K562 (cell line): ENCODE measurements at regions not wholly inside any gene's neighbourhood (a gene's known extent, or its start where the extent isn't known, plus 50 kb on each side); places are given as distances from the start of the nearest gene placed in this dataset.

ENCODE experiments used
- ATF6 ChIP-seq: sonication (generic); formaldehyde crosslinking; IDR thresholded peaks from 2 replicates; pipeline ENCODE4 v1.4.0; 2020; ENCODE audit warnings: mild to moderate bottlenecking, missing genetic modification reagents
- CEBPB ChIP-seq: fragments of 450-650 bp; IDR thresholded peaks from 2 replicates; pipeline ENCODE4 v1.6.1; 2016; ENCODE audit warnings: missing genetic modification characterization, missing compliant biosample characterization
- CTCF ChIP-seq, 3 experiments: IDR thresholded peaks in 2 of 3; conservative IDR thresholded peaks in 1 of 3; 2 replicates each; pipeline ENCODE4 v1.5.1; 2011 to 2012; ENCODE audit warnings: low read length in 3 of 3, mild to moderate bottlenecking in 3 of 3, control low read depth in 2 of 3, improper control_type of control experiment in 1 of 3, inconsistent platforms in 1 of 3, low read depth in 1 of 3, mixed read lengths in 1 of 3, moderate library complexity in 1 of 3; ENCODE audit not compliant: insufficient read depth in 2 of 3
- DACH1 ChIP-seq: fragments of 450-650 bp; IDR thresholded peaks from 2 replicates; pipeline ENCODE4 v1.6.1; 2018; ENCODE audit not compliant: partially characterized antibody
- ELK1 ChIP-seq: sonication (generic); formaldehyde crosslinking; IDR thresholded peaks from 2 replicates; pipeline ENCODE4 v1.8.1; 2022; ENCODE audit warnings: missing genetic modification reagents
- FOXP1 ChIP-seq: sonication (generic); formaldehyde crosslinking; IDR thresholded peaks from 2 replicates; pipeline ENCODE4 v1.8.0; 2022; ENCODE audit warnings: mild to moderate bottlenecking, missing genetic modification reagents
- GTF2F1 ChIP-seq: IDR thresholded peaks from 2 replicates; pipeline ENCODE4 v1.6.1; 2011; ENCODE audit warnings: low read depth, low read length, improper control_type of control experiment
- JUND ChIP-seq, 2 experiments: IDR thresholded peaks; 2 replicates in 1 of 2; 3 replicates in 1 of 2; pipeline ENCODE4 v1.6.1; 2011; ENCODE audit warnings: borderline replicate concordance in 2 of 2, low read depth in 2 of 2, low read length in 2 of 2, improper control_type of control experiment in 1 of 2, missing biosample characterization in 1 of 2, missing genetic modification characterization in 1 of 2, missing genetic modification reagents in 1 of 2
- MAZ ChIP-seq, 2 experiments: fragments of 450-650 bp in 1 of 2; sonication (generic) in 1 of 2; formaldehyde crosslinking; IDR thresholded peaks in 1 of 2; conservative IDR thresholded peaks in 1 of 2; 2 replicates each; pipeline versions ENCODE4 v1.4.0 to v1.5.0; 2020; ENCODE audit warnings: mild to moderate bottlenecking in 1 of 2, missing genetic modification reagents in 1 of 2
- NCOR1 ChIP-seq: fragments of 450-650 bp; IDR thresholded peaks from 2 replicates; pipeline ENCODE4 v1.6.1; 2016; ENCODE audit warnings: mild to moderate bottlenecking, moderate library complexity
- TBL1XR1 ChIP-seq, 2 experiments: IDR thresholded peaks; 2 replicates each; pipeline ENCODE4 v1.6.1; 2012; ENCODE audit warnings: improper control_type of control experiment in 2 of 2, low read length in 2 of 2, mild to moderate bottlenecking in 1 of 2

- no peak for TF ChIP-seq NCOR1
- TF ChIP-seq DACH1: no peak
- TF ChIP-seq CEBPB: no peak
- no peak for TF ChIP-seq CTCF (IDR thresholded peaks at IDR 0.05 in 2 of 3, conservative IDR thresholded peaks at IDR 0.05 in 1 of 3; ENCODE audit: insufficient read depth in 2 of 3, low read depth in 1 of 3, low read length in 3 of 3)
- no peak for TF ChIP-seq GTF2F1
- no peak for TF ChIP-seq JUND (IDR thresholded peaks at IDR 0.05; ENCODE audit: borderline replicate concordance, low read depth, low read length)
- no peak for TF ChIP-seq JUND (tag; IDR thresholded peaks at IDR 0.05; ENCODE audit: borderline replicate concordance, low read depth, low read length)
- no peak for TF ChIP-seq TBL1XR1 (IDR thresholded peaks at IDR 0.05; ENCODE audit: low read length in 2 of 2)
- no peak for TF ChIP-seq ATF6
- no peak for TF ChIP-seq MAZ (CRISPR knock-in tag; conservative IDR thresholded peaks at IDR 0.05 in 1 of 2, IDR thresholded peaks at IDR 0.05 in 1 of 2)
- TF ChIP-seq ELK1 (CRISPR knock-in tag): no peak
- TF ChIP-seq FOXP1: no peak
These were observed 939.5 kb upstream of the FANCL start for GRCh38 chr2:59180621-59181020.
